Vagina (tissue), 2 donors: ENCODE measurements at regions not wholly inside any gene's neighbourhood (a gene's known extent, or its start where the extent isn't known, plus 50 kb on each side); places are given as distances from the start of the nearest gene placed in this dataset.
"Not testable (repeated sequence)": the region's sequence is repeated elsewhere in the genome, so short reads cannot be mapped to it uniquely, and the experiment has no call there.

ENCODE experiments used
- DNase-seq, 2 donors: peaks; one replicate each; pipeline ENCODE4 v3.0.0-alpha.2; 2017; ENCODE audit errors: extremely low spot score in 2 of 2
- H3K27ac ChIP-seq: fragments of 200-600 bp; sonication (generic); one replicate; pipeline ENCODE4 v1.5.1; 2019
- H3K27me3 ChIP-seq: fragments of 200-600 bp; sonication (generic); one replicate; pipeline ENCODE4 v1.5.1; 2019
- H3K36me3 ChIP-seq, 2 donors: fragments of 200-600 bp; sonication (generic); one replicate each; pipeline ENCODE4 v1.5.1; 2017 to 2019
- H3K4me1 ChIP-seq: fragments of 200-600 bp; sonication (generic); one replicate; pipeline ENCODE4 v1.5.1; 2019
- H3K4me3 ChIP-seq, 2 donors: fragments of 200-600 bp; sonication (generic); 1 replicate in 1 of 2; 2 replicates in 1 of 2; pipeline ENCODE4 v1.5.1; 2016 to 2019
- H3K9me3 ChIP-seq: fragments of 200-600 bp; sonication (generic); one replicate; pipeline ENCODE4 v1.5.1; 2019
- POLR2A ChIP-seq, 2 donors: fragments of 450-650 bp; IDR thresholded peaks; one replicate each; pipeline ENCODE4 v1.6.1; 2017; ENCODE audit warnings: antibody characterized with exemption in 2 of 2, mild to moderate bottlenecking in 2 of 2, moderate library complexity in 2 of 2
- POLR2AphosphoS5 ChIP-seq, 2 donors: sonication (generic); formaldehyde crosslinking; IDR thresholded peaks; one replicate each; pipeline ENCODE4 v1.9.0; 2017; ENCODE audit warnings: antibody characterized with exemption in 2 of 2, mild to moderate bottlenecking in 2 of 2, low read depth in 1 of 2; ENCODE audit not compliant: insufficient read depth in 1 of 2
- intact Hi-C: fragments of 100-400 bp; cut with DNase I; formaldehyde crosslinking; loops from one replicate; pipeline ENCODE4 v1.15.1; 2023
- TF ChIP-seq, protein P1 (sequence below), 3 experiments: fragments of 450-650 bp in 2 of 3; fragments of 200-600 bp in 1 of 3; sonication (generic) in 1 of 3; IDR thresholded peaks; one replicate each; pipeline ENCODE4 v1.5.1; 2017 to 2019; ENCODE audit warnings: antibody characterized with exemption in 3 of 3, mild to moderate bottlenecking in 2 of 3, moderate library complexity in 2 of 3

DNA sequence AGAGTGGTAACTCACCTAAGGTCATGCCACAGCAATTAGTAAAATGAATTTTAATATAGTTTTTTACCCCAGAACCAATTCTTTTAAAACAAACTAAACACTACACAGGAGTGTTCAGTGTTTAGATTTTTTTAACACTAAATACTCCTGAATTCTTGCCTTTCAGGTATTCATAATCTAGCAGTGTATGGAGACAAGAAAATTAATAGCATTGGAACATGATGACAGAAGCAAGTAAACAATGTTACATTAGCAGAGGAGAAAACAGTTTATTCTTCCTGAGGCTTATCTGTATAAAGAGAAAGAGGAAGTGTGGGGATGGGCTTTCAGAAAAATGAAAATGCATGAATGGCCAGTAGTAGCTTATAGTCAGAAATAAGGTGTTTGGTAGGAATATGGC lies 222.1 kb upstream of the FAT3 start:
- no peak for TF ChIP-seq POLR2AphosphoS5 (IDR thresholded peaks at IDR 0.05; ENCODE audit: insufficient read depth in 1 of 2, low read depth in 1 of 2)
- TF ChIP-seq, protein P1, sequence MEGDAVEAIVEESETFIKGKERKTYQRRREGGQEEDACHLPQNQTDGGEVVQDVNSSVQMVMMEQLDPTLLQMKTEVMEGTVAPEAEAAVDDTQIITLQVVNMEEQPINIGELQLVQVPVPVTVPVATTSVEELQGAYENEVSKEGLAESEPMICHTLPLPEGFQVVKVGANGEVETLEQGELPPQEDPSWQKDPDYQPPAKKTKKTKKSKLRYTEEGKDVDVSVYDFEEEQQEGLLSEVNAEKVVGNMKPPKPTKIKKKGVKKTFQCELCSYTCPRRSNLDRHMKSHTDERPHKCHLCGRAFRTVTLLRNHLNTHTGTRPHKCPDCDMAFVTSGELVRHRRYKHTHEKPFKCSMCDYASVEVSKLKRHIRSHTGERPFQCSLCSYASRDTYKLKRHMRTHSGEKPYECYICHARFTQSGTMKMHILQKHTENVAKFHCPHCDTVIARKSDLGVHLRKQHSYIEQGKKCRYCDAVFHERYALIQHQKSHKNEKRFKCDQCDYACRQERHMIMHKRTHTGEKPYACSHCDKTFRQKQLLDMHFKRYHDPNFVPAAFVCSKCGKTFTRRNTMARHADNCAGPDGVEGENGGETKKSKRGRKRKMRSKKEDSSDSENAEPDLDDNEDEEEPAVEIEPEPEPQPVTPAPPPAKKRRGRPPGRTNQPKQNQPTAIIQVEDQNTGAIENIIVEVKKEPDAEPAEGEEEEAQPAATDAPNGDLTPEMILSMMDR (IDR thresholded peaks at IDR 0.05): no peak
- no peak for TF ChIP-seq POLR2A (IDR thresholded peaks at IDR 0.05)
- no peak for DNase-seq
- H3K27me3 ChIP-seq: no peaks in the 10 kb centered on the region
- intact Hi-C loops: no loop called here
- H3K9me3 ChIP-seq: no peaks in the 10 kb centered on the region
- no peak overlapping the region for H3K4me3 ChIP-seq
- H3K4me1 ChIP-seq: no peaks in the 10 kb centered on the region
- H3K27ac ChIP-seq: no peak overlapping the region
- H3K36me3 ChIP-seq: no peaks in the 10 kb centered on the region

DNA sequence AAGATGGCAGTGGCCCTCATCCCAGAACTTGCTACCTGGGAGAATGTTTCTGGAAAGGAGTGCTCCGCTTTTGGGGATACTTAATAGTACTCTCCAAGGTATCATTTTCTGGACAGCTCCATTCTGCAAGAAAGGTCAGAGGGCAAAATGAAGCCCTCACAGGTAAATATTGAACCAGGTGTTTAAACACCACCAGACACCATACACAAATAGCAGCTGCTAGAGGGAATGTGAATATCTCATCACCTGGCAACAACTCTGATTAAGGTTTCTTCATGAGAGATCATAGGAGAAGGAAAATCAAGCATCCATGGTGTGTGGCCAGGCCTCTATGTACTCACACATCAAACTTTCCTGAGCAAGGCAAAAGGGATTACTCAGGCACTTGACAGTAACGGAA lies 226.1 kb upstream of the FAT3 start:
- DNase-seq: no peak
- intact Hi-C loops: no loop called here
- Histone ChIP-seq H3K4me1 (no peaks in the 10 kb centered on the region), H3K4me3 (no peak overlapping the region), H3K9me3 (no peaks in the 10 kb centered on the region), H3K27me3 (no peaks in the 10 kb centered on the region), H3K27ac (no peak overlapping the region), H3K36me3 (no peaks in the 10 kb centered on the region)
- TF ChIP-seq, protein P1 (IDR thresholded peaks at IDR 0.05): no peak
- TF ChIP-seq POLR2AphosphoS5 (IDR thresholded peaks at IDR 0.05; ENCODE audit: insufficient read depth in 1 of 2, low read depth in 1 of 2) (no peak), POLR2A (IDR thresholded peaks at IDR 0.05) (no peak)

DNA sequence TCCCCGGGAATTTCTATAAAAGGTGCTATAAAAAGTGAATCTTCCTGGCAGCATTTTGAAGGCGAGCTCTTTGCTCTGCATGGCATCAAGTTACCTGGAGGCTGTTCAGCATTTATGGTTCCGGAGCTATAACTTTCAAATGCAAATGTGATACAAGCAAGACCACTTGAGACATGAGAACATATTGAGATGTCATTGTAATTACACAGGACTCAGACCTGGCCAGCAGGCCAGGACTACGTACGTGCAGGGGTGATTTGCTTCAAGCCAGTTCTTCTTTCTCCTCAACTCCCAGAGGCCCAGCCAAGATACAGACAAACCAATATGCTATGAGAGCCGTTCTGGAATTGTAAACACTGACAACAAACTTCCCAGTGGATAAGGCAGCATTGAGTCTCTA lies 227.4 kb upstream of the FAT3 start:
- Histone ChIP-seq H3K4me1 (no peaks in the 10 kb centered on the region), H3K27ac (no peak overlapping the region), H3K9me3 (no peaks in the 10 kb centered on the region), H3K4me3 (no peak overlapping the region), H3K27me3 (no peaks in the 10 kb centered on the region), H3K36me3 (no peaks in the 10 kb centered on the region)
- TF ChIP-seq POLR2A (IDR thresholded peaks at IDR 0.05) (no peak), POLR2AphosphoS5 (IDR thresholded peaks at IDR 0.05; ENCODE audit: insufficient read depth in 1 of 2, low read depth in 1 of 2) (no peak)
- TF ChIP-seq, protein P1 (IDR thresholded peaks at IDR 0.05): no peak
- no peak for DNase-seq
- intact Hi-C loops: no loop called here

DNA sequence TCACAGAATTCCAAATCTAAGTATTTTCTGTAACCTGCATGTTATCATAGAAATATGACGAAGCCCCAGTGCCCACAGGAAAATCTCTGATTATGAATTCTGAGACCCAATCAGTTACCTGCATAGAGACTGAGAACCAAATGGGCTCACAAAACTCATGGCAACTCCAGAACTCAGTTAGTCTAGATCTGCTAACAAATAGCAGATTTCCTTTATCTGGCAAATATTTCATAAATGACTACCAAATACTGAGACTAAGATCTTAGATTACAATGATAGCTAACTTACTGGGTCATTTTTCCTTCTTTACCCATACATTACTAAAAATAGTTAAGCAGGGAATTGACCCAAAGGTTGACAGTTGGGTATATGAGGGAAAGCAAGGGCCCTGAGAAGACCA lies 228.1 kb upstream of the FAT3 start:
- DNase-seq: no peak
- no peak overlapping the region for H3K27ac ChIP-seq
- TF ChIP-seq, protein P1 (IDR thresholded peaks at IDR 0.05): no peak
- TF ChIP-seq POLR2AphosphoS5 (IDR thresholded peaks at IDR 0.05; ENCODE audit: insufficient read depth in 1 of 2, low read depth in 1 of 2) (no peak), POLR2A (IDR thresholded peaks at IDR 0.05) (no peak)
- no peaks in the 10 kb centered on the region for H3K9me3 ChIP-seq
- H3K36me3 ChIP-seq: no peaks in the 10 kb centered on the region
- intact Hi-C loops: no loop called here
- no peaks in the 10 kb centered on the region for H3K4me1 ChIP-seq
- H3K27me3 ChIP-seq: no peaks in the 10 kb centered on the region
- no peak overlapping the region for H3K4me3 ChIP-seq

DNA sequence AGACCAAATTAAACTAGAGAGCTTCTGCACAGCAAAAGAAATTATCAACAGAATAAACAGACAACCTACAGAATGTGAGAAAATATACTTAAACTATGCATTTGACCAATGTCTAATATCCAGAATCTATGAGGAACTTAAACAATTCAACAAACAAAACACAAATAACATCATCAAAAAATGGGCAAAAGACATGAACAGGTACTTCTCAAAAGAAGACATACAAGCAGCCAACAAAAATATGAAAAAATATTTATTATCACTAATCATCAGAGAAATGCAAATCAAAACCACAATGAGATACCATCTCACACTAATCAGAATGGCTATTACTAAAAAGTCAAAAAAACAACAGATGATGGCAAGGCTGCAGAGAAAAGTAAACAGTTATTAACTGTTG lies 236.2 kb upstream of the FAT3 start:
- intact Hi-C loops: not testable (repeated sequence)

DNA sequence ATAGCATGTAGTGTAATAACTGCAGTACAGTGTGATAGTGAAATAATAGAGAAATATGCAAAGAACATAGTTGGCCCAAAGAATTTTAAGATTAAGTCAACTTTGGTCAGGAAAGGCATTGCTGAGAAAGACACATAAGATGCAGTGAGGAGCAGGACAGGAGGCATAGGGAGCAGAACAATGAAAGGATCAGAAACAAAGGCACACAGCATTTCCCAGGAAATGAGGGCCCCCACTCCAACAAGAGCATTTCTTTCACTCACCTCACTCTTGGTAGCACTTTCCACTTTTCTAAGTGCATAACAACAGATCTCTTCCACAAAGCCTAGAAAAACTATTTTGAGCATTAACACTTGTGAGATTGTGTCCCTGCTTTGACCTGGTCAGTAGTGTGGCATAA lies 238.4 kb upstream of the FAT3 start:
- intact Hi-C loops: no loop called here
- no peaks in the 10 kb centered on the region for H3K27me3 ChIP-seq
- H3K27ac ChIP-seq: no peak overlapping the region
- no peak for TF ChIP-seq POLR2AphosphoS5 (IDR thresholded peaks at IDR 0.05; ENCODE audit: insufficient read depth in 1 of 2, low read depth in 1 of 2)
- TF ChIP-seq, protein P1 (IDR thresholded peaks at IDR 0.05): no peak
- TF ChIP-seq POLR2A (IDR thresholded peaks at IDR 0.05): no peak
- no peaks in the 10 kb centered on the region for H3K4me1 ChIP-seq
- no peaks in the 10 kb centered on the region for H3K9me3 ChIP-seq
- DNase-seq: no peak
- no peak overlapping the region for H3K4me3 ChIP-seq
- no peaks in the 10 kb centered on the region for H3K36me3 ChIP-seq

More for the DNA sequence above, 236.2 kb upstream of the FAT3 start:
- not testable (repeated sequence) for H3K27ac ChIP-seq, H3K4me3 ChIP-seq, H3K36me3 ChIP-seq, H3K4me1 ChIP-seq, H3K9me3 ChIP-seq, H3K27me3 ChIP-seq, DNase-seq
